Endometrium (tissue), 2 donors: ENCODE measurements at regions not wholly inside any gene's neighbourhood (a gene's known extent, or its start where the extent isn't known, plus 50 kb on each side); places are given as distances from the start of the nearest gene placed in this dataset.

Experiments used
- FAIRE-seq: peaks from 2 replicates; lab custom pipeline; 2012; peaks lifted over from hg19 to GRCh38; lab: Jason Lieb, UNC
- donor health status: control.
- donor health status: control.

GRCh38 chr20:50344232-50345071 lies 153.8 kb downstream of the CEBPB start:
- FAIRE-seq: no peak

DNA sequence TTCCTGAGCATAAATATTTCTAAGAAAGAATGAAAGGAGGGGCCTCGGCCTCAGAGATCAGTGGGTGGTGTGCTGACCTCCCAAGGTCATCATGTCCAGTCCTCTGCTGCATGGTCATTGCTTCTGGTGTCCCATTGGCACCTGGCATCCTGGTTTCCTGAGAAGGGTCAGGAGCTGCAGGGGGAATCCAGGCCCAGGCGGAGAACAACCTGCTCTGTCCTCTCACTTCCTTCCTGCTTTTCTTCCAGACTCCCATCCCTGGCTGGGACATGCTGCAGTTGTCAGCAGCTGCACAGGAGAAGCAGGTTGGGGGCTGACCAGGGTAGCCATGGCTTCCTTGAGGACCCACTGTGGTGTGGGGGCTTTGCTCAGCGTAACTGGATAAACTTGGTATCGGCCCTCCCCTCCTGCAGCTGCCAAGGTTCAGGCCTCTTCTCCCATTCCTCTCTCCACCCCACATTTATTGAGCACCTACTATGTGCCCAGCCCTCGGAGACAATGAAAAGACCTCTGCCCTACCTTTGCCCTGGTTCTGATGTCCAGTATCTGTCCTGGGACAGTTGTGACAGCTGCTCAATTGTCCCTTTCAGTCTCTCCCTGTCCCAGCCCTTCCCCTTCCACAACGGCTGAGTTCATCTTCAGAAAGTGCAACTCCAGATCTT lies 155.2 kb downstream of the CEBPB start:
- FAIRE-seq: no peak

DNA sequence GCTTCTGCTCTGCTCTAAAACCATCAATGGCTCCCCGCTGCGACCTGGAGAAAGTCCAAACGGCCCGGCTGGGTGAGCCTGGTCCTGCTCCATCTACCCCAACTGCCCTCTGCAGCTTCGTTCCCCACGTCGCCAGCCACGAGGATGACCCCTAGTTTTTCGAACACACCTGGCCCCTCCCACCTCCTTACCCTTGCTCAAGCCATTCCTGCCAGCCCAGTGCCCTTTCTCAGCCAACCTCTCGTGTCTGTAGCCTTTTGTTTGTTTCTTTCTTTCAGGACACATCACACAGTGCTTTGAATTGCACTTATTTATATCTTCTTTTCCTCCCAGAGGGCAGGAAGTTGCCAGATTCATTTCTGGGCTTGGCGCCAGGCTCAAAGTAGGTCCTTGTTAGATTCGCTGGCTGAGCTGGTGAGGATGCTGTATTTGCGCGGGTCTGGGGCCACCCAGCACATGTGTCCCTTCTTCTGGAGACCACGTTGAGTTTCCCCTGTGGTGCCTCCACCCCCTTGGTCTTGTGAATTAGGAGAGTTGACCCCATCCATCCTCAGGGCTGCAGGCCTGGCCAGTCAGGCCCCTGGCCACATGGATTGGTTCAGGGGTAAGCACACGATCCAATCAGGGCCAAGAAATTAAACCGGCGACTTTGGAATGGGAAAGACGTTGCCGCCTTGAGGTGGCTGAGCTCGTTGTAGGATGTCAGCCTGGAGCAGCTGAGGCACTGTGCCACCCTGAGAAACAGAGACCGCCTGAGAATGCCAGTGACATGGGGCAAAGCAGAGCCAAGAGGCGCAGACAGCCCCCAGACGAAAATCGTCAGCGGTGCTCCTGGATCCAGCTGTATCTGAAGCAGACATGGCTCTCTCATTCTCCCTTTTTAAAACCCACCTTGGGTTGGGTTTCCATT lies 156.0 kb downstream of the CEBPB start:
- no peak for FAIRE-seq

DNA sequence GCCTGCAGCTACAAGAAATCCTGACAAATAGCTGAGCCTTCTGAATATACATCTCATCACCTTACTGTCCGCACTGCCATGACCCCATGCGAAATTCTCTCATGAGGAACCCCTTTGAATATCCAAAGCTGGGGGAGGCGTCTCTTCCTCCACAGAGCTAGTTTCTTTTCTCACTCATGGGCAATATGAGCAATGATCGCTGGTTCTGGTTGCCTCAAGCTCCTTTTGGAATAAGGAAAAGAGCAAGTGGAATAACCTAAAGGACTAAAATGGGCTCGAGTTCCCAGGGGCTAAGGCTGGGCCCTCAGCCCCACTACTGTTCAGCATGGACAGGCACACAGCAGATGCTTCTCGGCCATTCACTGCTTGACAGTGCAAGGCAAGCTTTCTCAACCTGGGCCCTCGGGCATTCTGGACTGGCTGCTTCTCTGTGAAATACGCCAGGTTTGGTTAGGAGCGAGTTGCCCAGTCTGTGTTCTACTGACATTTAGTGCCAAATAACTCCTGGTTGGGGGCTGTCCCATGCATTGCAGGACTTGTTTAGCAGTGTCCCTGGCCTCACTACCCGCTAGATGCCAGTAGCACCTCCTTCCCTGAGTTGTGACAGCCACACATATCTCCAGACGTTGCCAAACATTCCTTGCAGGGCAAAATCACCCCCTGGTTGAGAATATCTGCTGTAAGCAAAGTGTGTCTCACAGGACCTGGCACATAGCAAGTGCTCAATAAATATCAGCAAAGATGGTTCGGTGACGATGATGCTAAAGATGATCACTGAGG lies 156.8 kb downstream of the CEBPB start:
- FAIRE-seq: no peak

DNA sequence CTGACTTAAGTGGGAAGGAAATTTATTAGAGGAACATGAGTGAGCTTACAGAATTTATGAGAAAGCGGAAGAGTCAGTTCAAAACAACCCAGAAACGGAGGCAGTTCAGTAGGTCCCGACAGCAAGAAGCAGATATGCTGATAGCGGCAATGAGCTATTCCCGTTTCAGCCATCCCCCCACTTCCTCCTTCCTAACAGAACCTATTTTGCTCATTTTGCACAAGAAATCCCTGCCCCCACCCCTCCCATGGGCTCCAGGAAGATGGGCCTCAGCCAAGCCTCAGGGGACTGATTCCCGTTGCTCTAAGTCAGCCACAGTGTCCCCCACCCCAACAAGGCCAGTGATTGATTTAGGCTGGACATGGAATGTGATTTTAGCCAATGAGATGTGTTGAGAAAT lies 157.5 kb downstream of the CEBPB start:
- no peak for FAIRE-seq

- FAIRE-seq: no peak
Measured at GRCh38 chr20:50350510-50351249, 159.5 kb upstream of the PTPN1 start.

GRCh38 chr20:50351541-50351940 lies 158.6 kb upstream of the PTPN1 start:
- FAIRE-seq: no peak

DNA sequence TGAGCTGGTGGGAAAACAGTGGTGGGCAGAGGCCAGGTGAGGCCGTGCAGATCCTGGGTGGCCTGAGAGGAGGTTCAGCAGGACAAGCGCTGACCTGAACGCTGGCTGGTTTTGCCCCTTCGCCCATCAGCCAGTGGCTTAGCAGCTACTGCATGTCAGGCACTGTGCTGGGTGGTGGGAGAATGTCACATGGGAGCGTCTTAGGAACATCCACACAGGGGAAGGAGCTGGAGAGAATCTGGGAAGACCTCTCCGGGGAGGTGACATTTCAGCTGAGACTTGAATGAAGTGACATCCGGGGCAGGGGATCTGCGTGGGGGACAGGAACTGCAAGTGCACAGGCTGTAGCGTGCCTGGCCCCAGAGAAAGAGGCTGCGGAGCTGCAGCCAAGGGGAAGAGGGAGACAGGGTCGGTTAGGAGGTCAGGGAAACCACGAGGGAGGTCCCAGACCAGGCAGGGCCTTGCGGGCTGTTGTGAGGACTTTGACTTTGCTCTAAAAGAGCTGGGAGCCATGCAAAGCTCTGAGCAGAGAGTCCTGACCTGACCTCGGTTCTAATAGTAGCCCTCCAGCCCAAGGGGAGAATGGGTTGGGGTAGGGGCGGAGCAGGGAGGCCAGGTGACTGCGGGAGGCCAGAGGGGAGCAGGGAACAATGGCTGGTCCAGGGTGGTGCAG lies 156.8 kb upstream of the PTPN1 start:
- no peak for FAIRE-seq

DNA sequence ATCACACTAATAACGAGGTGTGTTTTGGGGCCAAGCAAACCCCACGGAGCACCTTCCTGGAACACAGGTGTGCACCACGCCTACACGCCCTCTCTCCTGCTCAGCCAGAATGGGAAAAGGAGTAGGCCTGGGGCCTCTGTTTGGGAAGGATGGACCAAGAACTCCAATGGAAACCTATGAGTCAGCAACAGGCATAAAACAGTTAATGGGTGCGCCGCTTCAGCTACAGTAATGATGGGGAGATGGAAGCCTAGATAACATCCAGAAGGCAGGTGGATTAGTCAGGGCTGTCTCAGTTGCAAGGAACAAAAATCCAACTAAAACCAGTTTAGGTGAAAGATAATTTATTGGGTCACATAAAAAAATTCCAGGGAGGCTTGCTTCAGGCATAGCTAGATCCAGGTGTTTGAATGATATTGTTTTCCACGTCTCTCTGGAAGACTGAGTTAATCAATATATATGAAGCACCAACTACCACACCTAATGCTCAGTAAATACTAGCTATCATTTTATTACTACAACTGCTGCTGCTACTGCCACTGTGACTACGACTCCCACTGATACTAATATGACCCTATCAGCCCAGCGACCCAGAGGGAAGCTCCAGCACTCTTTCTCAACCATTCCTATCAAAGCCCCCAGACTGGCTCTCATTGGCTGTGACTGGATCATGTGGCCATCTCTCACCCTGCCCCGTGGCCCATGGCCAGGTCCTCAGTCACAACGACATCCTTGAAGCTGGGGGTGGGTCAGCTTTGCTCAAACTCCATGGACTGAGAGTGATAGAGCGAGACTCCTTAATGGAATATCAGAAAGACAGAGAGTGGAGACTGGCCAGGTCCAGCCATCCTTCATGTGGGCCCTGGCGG lies 155.2 kb upstream of the PTPN1 start:
- FAIRE-seq: no peak

DNA sequence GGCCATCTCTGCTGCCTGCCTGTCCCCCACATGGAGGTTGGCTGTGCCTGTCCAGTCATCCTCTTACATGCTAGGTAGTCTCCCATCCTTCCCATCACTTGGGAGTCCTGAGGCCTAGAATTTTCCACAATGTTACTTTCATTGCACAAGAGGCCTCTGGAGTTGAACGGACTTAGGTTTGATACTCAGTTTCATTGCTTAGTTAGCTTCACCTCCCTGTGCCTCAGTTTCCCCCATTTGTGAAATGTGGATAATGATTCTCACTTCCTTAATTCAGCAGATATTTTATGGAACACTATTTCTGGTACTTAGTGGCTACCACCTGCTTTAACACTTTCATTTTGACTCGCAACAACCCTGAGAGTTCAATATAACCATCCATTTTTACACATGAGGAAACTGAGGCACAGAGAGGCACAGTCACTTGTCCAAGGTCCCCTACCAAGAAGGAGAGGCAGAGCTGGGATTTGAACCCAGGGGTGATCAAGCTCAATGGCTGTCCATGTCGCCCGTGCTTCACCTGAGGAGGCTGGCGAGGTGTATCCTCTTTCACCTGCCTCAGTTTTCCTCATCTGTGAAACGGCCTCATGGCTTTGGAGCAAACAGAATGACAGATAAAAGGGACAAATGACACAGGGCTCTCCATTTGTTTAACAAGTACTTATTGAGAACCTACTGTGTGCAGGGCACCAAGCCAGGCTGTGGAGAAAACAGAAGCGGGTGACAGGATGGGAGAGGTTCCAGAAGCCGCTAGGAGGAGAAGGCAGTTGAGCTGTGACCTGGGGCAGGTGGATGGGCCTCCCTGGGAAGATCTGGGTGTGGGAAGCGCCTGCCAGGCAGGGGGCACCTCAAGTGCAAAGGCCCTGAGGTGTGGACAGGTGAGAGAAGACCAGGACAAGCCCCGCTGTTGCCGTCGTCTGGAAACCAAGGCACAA lies 154.3 kb upstream of the PTPN1 start:
- FAIRE-seq: no peak

- no peak for FAIRE-seq
Measured at GRCh38 chr20:50356525-50356885, 153.7 kb upstream of the PTPN1 start.

GRCh38 chr20:50356962-50357782 lies 153.0 kb upstream of the PTPN1 start:
- FAIRE-seq: no peak

DNA sequence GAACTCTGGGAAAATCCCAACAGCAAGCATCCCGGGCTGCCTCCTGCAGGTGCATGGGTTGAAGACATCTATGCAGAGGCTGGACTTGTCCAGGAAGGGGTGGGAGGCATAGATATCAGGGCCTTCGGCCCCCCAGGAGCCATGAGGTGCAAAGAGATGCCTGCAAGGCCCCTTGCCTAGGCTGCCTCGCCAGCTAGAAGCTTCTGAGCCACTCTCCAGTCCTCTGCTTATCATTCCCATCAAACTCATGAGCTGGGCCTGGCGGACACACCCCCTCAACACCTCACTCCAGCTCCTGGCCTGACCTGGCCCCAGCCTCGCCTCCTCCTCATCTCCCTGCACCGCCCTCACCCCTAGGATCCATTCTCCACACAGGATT lies 152.4 kb upstream of the PTPN1 start:
- no peak for FAIRE-seq

DNA sequence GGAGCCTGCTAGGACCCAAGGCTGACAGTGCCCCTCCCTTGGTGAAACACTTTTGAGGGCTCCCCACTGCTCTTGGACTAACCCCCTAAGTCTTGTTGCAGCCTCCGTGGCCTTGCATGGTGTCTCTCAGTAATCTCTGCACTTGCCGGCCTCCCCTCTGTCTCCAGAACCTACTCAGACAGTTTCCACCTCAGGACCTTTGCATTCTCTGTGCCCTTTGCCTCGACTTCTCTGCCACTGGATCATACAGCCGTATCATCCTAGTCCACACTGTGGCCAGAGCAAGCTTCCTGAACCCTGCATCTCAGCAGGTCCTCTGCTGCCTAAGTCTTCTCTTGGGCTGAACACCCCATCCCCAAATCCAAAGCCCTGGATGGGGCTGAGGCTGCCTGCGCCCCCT lies 152.0 kb upstream of the PTPN1 start:
- no peak for FAIRE-seq

GRCh38 chr20:50358971-50359370 lies 151.2 kb upstream of the PTPN1 start:
- no peak for FAIRE-seq

DNA sequence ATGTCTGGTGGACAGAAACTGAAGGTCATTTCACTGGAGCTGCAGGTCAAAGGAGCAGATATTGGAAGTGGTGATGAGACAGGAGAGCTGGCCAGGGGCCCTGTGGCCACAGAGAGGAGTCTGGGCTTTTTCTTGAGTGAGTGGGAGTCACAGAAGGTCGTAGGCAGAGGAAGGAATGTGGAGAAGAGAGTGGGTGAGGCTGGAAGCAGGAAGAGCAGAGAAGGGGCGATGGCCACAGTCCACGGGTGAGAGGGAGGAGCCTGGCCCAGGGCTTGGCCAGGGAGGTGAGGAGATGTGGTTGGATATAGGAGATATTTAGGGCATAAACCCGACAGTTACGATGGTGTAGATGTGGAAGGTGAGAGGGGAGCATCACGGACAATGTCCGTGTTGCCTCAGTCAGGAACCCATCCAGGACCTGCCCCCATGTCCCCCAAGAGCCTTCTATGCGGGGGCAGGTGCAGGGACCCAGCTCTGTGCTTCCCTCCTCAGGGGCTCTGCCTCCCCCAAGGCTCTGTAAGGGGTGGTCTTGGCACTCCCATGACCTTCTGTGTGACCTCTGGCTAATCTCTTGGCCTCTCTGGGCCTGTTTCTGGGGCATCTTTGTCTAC lies 150.5 kb upstream of the PTPN1 start:
- no peak for FAIRE-seq

GRCh38 chr20:50360218-50360672 lies 149.9 kb upstream of the PTPN1 start:
- no peak for FAIRE-seq
